WTC11 (cell line): ENCODE measurements at regions not wholly inside any gene's neighbourhood (a gene's known extent, or its start where the extent isn't known, plus 50 kb on each side); places are given as distances from the start of the nearest gene placed in this dataset.

Source experiments
- ATF2 ChIP-seq: sonication (generic); formaldehyde crosslinking; IDR thresholded peaks from 2 replicates; pipeline ENCODE4 v1.8.1; 2022; ENCODE audit warnings: low read depth, missing genetic modification reagents, borderline replicate concordance
- CTCF ChIP-seq: fragments of 200-600 bp; IDR thresholded peaks from 2 replicates; pipeline ENCODE4 v1.8.0; 2022; ENCODE audit warnings: antibody characterized with exemption
- ERG ChIP-seq: fragments of 250-450 bp; sonication (Bioruptor Pico); IDR thresholded peaks from 2 replicates; pipeline ENCODE4 v1.8.0; 2021; ENCODE audit warnings: mild to moderate bottlenecking
- KAT7 ChIP-seq: sonication (generic); formaldehyde crosslinking; IDR thresholded peaks from 2 replicates; pipeline ENCODE4 v1.8.1; 2023; ENCODE audit warnings: missing genetic modification reagents, mild to moderate bottlenecking, borderline replicate concordance
- NFE2L1 ChIP-seq: sonication (generic); formaldehyde crosslinking; IDR thresholded peaks from 2 replicates; pipeline ENCODE4 v1.8.1; 2023; ENCODE audit warnings: missing genetic modification reagents
- RELA ChIP-seq: sonication (generic); formaldehyde crosslinking; IDR thresholded peaks from 2 replicates; pipeline ENCODE4 v1.8.1; 2022; ENCODE audit warnings: missing genetic modification reagents, mild to moderate bottlenecking, borderline replicate concordance
- SP1 ChIP-seq: sonication (generic); formaldehyde crosslinking; conservative IDR thresholded peaks from 2 replicates; pipeline ENCODE4 v1.8.1; 2022; ENCODE audit warnings: missing genetic modification reagents
- TP53 ChIP-seq: sonication (generic); formaldehyde crosslinking; IDR thresholded peaks from 2 replicates; pipeline ENCODE4 v1.8.1; 2023; ENCODE audit warnings: mild to moderate bottlenecking, missing genetic modification reagents
- ZNF219 ChIP-seq: sonication (generic); formaldehyde crosslinking; IDR thresholded peaks from 2 replicates; pipeline ENCODE4 v1.8.0; 2023; ENCODE audit warnings: missing genetic modification reagents, mild to moderate bottlenecking, borderline replicate concordance
- TF ChIP-seq, protein P1 (sequence below): sonication (generic); formaldehyde crosslinking; IDR thresholded peaks from 2 replicates; pipeline ENCODE4 v1.8.1; 2022; ENCODE audit warnings: missing genetic modification reagents, borderline replicate concordance
- TF ChIP-seq, protein P2 (sequence below): sonication (generic); formaldehyde crosslinking; IDR thresholded peaks from 2 replicates; pipeline ENCODE4 v1.8.1; 2023; ENCODE audit warnings: mild to moderate bottlenecking, missing genetic modification reagents, borderline replicate concordance

GRCh38 chr22:48389916-48390315 is 1437.8 kb downstream of the BRD1 start:
- TF ChIP-seq SP1 (CRISPR knock-in tag) (no peak), CTCF (no peak), TP53 (no peak), ATF2 (CRISPR knock-in tag) (no peak), ZNF219 (CRISPR knock-in tag) (no peak), NFE2L1 (CRISPR knock-in tag) (no peak), ERG (no peak), KAT7 (CRISPR knock-in tag) (no peak), RELA (CRISPR knock-in tag) (no peak)
- TF ChIP-seq, protein P1, sequence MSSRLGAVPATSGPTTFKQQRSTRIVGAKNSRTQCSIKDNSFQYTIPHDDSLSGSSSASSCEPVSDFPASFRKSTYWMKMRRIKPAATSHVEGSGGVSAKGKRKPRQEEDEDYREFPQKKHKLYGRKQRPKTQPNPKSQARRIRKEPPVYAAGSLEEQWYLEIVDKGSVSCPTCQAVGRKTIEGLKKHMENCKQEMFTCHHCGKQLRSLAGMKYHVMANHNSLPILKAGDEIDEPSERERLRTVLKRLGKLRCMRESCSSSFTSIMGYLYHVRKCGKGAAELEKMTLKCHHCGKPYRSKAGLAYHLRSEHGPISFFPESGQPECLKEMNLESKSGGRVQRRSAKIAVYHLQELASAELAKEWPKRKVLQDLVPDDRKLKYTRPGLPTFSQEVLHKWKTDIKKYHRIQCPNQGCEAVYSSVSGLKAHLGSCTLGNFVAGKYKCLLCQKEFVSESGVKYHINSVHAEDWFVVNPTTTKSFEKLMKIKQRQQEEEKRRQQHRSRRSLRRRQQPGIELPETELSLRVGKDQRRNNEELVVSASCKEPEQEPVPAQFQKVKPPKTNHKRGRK (CRISPR knock-in tag): no peak
- TF ChIP-seq, protein P2, sequence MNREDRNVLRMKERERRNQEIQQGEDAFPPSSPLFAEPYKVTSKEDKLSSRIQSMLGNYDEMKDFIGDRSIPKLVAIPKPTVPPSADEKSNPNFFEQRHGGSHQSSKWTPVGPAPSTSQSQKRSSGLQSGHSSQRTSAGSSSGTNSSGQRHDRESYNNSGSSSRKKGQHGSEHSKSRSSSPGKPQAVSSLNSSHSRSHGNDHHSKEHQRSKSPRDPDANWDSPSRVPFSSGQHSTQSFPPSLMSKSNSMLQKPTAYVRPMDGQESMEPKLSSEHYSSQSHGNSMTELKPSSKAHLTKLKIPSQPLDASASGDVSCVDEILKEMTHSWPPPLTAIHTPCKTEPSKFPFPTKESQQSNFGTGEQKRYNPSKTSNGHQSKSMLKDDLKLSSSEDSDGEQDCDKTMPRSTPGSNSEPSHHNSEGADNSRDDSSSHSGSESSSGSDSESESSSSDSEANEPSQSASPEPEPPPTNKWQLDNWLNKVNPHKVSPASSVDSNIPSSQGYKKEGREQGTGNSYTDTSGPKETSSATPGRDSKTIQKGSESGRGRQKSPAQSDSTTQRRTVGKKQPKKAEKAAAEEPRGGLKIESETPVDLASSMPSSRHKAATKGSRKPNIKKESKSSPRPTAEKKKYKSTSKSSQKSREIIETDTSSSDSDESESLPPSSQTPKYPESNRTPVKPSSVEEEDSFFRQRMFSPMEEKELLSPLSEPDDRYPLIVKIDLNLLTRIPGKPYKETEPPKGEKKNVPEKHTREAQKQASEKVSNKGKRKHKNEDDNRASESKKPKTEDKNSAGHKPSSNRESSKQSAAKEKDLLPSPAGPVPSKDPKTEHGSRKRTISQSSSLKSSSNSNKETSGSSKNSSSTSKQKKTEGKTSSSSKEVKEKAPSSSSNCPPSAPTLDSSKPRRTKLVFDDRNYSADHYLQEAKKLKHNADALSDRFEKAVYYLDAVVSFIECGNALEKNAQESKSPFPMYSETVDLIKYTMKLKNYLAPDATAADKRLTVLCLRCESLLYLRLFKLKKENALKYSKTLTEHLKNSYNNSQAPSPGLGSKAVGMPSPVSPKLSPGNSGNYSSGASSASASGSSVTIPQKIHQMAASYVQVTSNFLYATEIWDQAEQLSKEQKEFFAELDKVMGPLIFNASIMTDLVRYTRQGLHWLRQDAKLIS (CRISPR knock-in tag): no peak
